ENCODE measurements at regions not wholly inside any gene's neighbourhood (a gene's known extent, or its start where the extent isn't known, plus 50 kb on each side); places are given as distances from the start of the nearest gene placed in this dataset. TPM values are rescaled to one million over a fixed set of nuclear protein-coding genes. Genes with fewer than 3 reads are reported as not detected.

- no peak for DNase-seq (ENCODE audit: low spot score)
- intact Hi-C loops (cut with DNase I), result loop anchor here (10.0 kb wide), 1 partner anchor 75 kb away; no protein-coding TSS in a partner anchor
Measured at GRCh38 chr10:14399641-14400040, 68.9 kb upstream of the FRMD4A start.

DNA sequence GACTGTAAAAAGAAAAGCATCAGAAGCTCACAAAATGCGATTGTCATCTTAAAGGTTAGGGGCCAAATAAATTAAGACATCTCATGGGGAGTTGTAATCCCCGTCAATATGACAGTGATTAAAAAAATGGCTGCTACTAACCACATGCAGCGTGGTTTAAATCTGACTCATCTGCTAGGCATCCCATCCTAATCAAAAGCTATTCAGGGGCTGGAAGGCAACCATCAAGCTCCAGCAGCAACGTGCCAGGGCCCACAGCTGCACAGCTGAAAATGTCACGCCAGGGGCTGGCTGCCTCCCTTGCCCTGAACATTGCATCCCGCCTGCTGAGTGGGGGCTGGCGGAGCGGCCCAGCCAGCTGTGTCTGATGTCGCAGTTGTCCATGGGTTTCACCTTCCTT, 66.3 kb upstream of the FRMD4A start:
- DNase-seq (ENCODE audit: low spot score), result peak; percentile 85
- intact Hi-C loops (cut with DNase I), result loop anchor here (2.0 to 10.0 kb wide), 2 partner anchors 54 to 78 kb away; no protein-coding TSS in a partner anchor

DNA sequence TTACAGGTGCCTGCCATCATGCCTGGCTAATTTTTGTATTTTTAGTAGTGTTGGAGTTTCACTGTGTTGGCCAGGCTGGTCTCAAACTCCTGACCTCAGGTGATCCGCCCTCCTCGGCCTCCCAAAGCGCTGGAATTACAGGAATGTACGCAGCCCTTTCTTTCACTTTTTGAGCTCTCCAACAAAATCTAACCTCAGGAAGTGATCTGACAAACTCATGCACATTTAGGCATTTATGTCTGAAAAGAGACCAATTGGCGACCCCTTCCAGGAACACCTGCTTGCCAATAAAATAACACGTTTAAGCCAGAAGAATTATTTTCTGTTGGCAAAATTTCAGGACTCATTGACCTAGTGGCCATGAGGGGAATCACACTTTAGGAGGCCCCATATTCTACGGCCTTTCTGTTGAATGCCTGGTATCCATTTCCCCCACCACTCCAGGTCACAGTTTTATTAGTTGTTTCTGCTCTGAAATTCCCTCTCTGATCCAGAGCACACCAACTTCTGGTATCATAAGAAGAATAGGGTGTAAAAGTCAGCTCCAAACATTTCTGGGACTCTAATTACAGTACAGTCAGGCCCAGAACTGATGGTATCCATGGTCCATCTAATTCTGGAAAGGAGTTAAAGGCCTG, 65.8 kb upstream of the FRMD4A start:
- intact Hi-C loops (cut with DNase I), result loop anchor here (2.0 to 10.0 kb wide), 2 partner anchors 54 to 78 kb away; no protein-coding TSS in a partner anchor
- no peak for DNase-seq (ENCODE audit: low spot score)

GRCh38 chr10:14394179-14394578, 63.5 kb upstream of the FRMD4A start:
- no peak for DNase-seq (ENCODE audit: low spot score)
- intact Hi-C loops (cut with DNase I), result loop anchor here (10.0 kb wide), 1 partner anchor 81 kb away; no protein-coding TSS in a partner anchor

DNA sequence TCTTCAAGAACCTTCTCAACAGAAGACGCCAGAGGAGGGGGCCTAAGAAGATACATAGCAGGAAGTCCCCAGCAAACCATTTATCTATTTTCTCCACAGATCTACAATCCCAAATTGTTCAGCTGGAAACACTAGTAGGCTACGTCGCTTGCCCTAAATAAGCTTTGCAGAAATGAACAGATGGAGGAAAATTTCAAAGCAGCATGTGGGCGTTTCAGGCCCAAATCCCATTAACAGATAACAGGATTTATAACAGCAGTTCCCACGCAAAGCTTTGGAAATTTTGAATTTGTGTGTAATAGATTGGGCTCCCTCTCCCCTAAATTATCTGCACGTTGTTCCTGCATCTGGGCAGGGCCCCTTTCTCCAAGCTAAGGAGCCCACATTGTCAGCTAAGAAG, 60.6 kb upstream of the FRMD4A start:
- DNase-seq (ENCODE audit: low spot score), result no peak
- intact Hi-C loops (cut with DNase I), result loop anchor here (10.0 kb wide), 1 partner anchor 83 kb away; no protein-coding TSS in a partner anchor

- no peak for DNase-seq (ENCODE audit: low spot score)
- intact Hi-C loops (cut with DNase I), result loop anchor here (10.0 kb wide), 1 partner anchor 85 kb away; no protein-coding TSS in a partner anchor
Measured at GRCh38 chr10:14389981-14390590, 59.4 kb upstream of the FRMD4A start.

DNA sequence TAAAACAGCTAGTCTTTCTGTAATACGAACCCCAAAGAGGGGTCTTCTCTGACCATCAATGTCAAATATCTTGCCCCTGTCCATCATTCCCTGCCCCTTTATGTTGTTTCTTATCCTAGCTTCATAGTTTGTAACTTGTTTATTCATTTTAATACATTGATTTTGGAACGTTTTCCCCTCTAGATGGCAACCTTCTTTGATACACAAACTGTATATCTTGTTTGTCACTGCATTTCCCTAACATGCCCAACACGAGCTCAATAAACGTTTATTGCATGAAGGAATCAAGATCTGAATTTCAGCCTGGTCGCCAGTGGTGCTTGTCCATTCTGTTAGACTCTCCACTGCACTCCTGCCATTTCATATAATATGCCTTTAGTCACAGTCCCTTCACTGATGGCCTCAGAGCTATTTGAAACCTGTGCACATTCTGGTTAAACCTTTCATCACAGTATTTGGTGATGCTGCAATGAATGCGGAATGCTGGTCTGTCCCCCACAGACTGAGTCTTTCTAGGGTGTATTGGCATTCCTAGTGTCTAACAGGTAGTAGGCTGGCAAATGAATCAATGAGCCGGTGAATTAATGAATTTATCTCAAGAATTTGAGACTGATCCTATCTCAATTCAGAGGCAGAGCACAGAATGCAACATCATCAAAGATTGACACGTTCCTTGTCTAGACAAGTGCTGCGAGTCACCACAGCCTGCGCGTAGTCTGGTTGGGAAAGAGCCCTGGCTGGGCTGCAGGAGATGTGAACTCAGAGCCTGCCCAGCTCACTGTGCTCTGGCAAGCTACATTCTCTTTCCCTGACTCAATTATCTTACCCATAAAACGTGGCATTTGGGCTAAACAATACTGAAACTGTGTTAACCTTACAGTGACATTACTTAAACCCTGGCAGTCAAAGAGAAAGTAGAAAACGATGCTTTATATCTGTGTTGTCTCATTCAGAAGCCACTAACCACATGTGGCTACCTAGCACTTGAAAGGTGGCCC, 55.2 kb upstream of the FRMD4A start:
- DNase-seq (ENCODE audit: low spot score), result no peak
- intact Hi-C loops (cut with DNase I), result no loop called here

DNA sequence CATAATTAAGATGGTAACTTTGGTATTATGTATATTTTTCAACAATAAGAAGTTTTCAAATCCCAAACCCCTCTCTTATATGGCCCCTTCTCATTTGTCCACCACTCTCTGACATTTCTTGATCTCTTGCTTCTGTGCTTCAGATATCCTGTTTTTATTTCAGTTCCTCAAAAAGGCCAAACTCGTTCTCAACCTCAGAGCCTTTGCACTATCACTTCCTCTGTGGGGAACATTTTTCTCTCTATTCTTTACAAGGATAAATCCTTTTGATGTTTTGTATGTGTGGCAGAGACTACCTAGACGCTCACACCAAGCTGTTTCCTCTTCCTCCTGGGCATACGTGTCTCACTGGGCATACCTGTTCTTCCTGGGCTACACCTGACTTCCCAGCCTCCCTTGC, 54.2 kb upstream of the FRMD4A start:
- DNase-seq (ENCODE audit: low spot score), result no peak
- intact Hi-C loops (cut with DNase I), result no loop called here

DNA sequence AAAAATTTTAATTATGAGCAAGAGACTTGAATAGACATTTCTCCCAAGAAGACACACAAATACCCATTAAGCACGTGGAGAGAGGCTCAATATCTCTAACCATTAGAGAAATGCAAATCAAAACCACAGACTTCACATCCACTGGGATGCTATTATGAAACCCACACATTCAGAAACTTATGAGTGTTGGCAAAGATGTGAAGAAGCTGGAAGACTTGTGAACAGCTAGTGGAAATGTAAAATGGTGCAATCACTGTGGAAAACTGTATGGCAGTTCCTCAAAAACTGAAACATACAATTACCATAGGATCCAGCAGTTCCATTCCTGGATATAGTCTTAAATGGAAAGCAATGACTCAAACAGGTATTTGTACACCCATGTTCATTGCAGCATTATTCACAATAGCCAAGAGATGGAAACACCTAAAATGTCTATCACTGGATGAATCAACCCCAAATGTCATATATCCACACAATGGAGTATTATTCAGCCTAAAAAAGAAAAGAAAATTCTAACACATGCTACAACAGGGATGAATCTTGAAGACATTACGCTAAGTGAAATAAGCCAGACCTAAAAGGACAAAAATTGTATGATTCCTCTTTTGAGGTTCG, 53.5 kb upstream of the FRMD4A start:
- no peak for DNase-seq (ENCODE audit: low spot score)
- intact Hi-C loops (cut with DNase I), result no loop called here

DNA sequence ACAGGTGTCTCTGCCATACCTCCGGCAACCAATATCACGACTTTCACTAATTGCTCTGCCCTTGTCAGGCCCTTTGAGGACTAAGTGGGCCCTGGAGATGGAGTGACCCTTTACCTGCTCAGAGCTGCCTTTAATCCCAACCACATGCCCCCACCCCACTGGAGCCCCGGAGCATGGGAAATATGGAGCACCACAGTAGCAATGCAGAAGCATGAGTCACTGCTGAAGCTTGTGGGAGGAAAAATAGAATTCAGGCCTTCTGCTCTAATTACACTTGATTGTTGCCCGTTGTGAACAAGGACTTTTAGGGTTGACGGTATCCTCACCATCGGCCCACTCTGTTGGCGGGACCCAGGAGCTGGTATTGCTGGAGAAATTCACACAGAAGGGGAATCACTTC, 52.5 kb upstream of the FRMD4A start:
- no peak for DNase-seq (ENCODE audit: low spot score)
- intact Hi-C loops (cut with DNase I), result no loop called here

GRCh38 chr10:14382531-14382930, 51.8 kb upstream of the FRMD4A start:
- intact Hi-C loops (cut with DNase I), result no loop called here
- DNase-seq (ENCODE audit: low spot score), result no peak

DNA sequence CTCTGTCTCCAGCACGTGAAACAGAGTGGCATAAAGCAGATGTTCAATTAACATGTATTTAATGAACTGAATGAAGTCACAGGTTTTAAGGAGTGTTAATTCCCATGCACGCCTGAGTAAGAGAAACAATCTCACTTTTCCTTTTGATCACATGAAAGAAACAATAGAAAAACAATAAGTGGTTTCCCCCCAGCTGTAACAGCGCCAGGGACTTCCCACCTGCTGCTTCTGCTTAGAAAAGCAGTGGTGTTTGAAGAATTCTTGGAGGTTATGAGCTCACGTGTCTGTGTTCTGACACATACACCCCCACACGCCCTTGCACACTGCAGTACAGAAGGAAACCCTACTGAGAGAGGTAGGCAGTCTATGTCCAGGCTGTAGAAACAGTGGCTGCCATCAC, 51.3 kb upstream of the FRMD4A start:
- no peak for DNase-seq (ENCODE audit: low spot score)
- intact Hi-C loops (cut with DNase I), result no loop called here

- intact Hi-C loops (cut with DNase I), result no loop called here
- no peak for DNase-seq (ENCODE audit: low spot score)
Measured at GRCh38 chr10:14381475-14381874, 50.8 kb upstream of the FRMD4A start.

GRCh38 chr10:14380746-14381145, 50.0 kb upstream of the FRMD4A start:
- intact Hi-C loops (cut with DNase I), result no loop called here
- no peak for DNase-seq (ENCODE audit: low spot score)

Small RNAs in the stretch of these regions (microRNA-seq; reads per million reads assigned to microRNA genes)
- gene MIR1265 (not detected), gene MIR4293 (not detected)

All from cardiac septum (tissue), 1 donor.